GM19023 (cell line): ENCODE measurements at regions not wholly inside any gene's neighbourhood (a gene's known extent, or its start where the extent isn't known, plus 50 kb on each side); places are given as distances from the start of the nearest gene placed in this dataset.
"Not testable (repeated sequence)": the region's sequence is repeated elsewhere in the genome, so short reads cannot be mapped to it uniquely, and the experiment has no call there.

Source experiments
- ATAC-seq: cut with Tn5 transposase; IDR thresholded peaks from one replicate; pipeline ENCODE4 v1.9.1; 2021; ENCODE audit warnings: mild to moderate bottlenecking, moderate library complexity; ENCODE audit not compliant: unreplicated experiment

DNA sequence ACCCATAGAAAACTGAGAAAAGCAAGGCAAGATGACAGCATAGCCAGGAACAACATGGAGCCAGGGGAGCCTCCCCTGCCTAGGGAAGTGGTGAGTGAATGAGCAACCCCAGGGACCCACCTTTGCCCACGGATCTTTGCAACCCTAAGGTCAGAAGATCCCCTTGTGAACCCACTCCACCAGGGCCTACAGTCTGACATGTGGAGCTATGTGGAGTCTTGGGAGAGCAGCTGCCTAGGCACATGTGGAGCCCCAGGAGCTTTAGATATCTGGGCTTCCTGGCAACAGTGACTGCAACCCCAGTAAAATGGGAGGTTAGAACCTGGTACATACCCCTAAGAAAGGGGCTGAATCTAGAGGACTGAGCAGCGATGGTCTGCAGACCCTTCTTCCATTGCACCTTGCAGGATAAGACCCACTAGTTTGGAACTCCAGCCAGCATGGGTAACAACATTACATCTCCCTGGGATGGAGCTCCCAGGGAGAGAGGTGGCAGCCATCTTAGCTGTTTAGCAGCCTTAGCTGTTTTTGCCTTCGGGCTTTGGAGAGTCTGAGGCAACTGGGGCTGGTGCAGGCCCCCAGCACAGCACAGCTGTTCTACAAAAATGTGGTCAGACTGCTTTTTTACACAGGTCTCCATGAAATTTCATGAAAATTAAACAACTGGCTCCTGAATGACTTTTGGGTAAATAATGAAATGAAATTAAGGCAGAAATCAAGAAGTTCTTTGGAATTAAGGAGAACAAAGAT lies 104.7 kb upstream of the TRIM2 start:
- no peak for ATAC-seq

DNA sequence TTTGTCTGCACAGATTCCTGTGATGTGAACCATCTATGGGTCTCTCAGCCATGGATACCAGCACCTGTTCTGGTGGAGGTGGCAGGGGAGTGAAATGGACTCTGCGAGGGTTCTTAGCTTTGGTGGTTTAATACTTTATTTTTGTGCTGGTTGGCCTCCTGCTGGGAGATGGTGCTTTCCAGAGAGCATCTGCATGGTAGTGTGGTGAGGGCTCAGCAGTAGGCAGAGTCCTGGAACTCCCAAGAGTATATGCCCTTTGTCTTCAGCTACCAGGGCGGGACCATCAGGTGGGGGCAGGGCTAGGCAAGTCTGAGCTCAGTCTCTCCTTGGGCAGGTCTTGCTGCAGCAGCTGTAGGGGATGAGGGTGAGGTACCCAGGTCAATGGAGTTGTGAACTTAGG lies 97.5 kb upstream of the TRIM2 start:
- ATAC-seq: not testable (repeated sequence)

DNA sequence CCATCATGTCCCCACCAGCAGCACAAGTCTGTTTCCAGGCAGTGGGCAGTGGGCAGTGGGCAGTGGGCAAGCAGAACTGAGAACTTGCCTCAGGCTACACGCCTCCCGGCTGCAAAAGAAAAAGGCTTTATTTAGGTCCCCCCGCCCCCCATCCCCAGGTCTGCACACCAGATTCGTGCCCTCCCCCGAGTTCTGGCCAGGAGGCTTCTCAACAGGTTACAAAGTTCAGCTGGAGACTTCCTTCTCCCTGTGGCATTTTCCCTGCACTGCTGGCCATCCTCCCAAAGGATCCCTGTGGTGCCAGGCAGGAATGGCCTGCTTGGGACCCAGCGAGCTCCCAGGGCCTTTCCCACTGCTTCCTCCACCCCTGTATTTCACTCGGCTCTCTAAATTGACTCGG lies 97.0 kb upstream of the TRIM2 start:
- no peak for ATAC-seq

DNA sequence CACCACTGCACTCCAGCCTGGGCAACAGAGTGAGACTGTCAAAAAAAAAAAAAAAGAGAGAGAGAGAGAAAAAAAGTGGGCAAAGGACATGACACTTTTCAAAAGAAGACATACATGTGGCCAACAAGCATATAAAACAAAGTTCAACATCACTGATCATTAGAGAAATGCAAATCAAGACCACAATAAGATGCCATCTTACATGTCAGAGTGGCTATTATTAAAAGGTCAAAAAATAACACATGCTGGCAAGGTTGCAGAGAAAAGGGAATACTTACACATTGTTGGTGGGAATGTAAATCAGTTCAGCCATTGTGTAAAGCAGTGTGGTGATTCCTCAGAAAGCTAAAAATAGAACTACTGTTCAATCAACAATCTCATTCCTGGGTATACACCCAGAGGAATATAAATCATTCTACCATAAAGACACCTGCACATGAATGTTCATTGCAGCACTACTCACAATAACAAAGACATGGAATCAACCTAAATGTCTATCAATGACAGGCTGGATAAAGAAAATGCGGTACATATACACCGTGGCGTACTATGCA lies 94.9 kb upstream of the TRIM2 start:
- no peak for ATAC-seq

DNA sequence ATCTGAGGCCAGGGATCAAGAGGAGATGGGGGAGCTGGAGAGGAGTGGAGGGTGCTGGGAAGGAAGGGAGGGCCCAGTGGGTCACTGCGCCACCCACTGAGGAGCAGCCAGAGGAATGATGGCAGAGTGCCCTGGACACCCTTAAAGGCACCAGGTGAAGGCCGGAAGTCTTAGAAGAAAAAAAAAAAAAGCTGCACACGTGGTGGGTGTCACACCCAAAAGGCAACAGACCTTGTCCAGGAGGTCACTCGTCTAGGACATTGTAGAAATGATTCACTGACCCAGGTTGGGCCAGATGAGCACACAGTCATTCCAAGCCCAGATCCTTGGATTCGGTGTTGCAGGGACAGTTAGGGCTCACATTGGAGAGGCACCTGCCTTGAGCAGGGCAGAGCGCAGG lies 93.5 kb upstream of the TRIM2 start:
- ATAC-seq: no peak

DNA sequence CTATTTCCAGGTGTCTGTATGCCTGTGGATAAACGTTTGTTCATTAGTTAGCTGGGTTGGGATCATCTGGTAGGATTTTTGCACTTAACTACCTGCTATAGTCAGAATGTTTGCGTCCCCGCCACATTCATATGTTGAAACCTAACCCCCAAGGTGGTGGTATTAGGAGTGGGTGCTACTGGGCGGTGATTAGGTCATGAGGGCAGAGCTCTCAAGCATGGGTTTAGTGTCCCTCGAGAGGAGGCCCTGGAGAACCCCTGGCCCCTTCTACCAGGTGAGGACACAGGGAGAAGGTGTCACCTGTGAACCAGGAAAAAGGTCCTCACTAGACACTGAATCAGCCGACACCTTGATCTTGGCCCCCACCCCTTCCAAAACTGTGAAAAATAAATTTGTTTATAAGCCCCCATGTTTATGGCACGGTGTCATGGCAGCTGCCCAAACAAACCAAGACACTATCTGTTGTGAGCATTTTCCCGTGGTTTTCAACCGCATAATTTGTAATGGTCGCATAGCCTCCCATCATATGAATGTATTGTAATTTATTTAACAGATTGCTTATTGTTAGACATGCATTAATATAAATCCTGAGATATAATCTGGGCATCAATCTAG lies 92.7 kb upstream of the TRIM2 start:
- no peak for ATAC-seq

DNA sequence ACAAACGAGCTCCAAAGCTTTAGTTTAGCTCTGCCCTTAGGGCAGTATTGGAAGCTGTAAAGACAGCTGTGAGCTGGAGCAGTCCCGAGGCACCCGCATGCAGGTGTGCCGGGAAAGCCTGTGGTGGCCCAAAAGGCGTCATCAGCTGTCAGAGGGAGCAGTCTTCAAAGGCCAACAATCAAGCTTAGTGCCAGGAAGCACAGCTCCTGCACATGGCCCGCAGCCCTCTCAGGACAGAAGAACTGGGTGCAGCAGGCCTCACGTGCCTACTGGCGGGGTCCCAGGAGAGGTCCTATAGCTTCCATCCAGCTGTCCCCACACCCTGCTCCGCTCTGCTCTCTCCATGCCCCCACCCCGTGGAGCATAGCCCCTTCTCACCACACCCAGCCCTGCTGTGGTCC lies 92.2 kb upstream of the TRIM2 start:
- ATAC-seq: no peak

DNA sequence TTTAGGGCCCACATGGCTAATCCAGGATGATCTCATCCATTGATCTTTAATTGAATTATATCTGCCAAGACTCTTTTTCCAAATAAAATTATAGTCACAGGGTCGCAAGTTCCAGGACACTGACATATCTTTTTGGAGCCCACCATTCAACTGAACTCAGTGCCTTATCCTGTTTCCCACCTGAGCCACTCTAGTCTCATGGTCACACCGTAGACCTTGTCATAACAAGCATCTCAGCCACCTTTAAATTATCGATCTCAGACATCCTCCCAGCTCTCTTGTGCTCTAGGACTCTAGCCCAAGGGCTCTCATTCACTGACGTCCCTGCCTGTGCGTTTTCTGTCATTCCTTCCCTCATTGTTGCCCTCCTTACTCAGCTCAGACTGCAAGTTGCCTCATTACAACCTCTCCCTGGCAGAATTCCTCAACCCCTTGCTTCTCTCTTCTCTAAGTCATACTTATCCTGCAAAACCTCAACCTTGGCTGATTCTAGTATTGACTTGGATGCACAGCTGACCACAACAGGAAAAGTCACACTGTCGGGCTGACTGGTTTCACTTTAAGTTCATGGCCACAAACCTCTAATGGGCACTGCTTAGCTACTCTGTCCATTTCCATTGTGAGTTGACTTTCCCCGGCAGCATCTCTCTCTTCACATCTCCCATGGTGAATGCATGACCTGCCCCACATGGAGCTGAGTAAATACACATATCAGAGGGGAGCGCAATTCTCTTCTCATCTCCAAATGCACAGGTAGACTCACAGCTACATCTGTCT lies 91.0 kb upstream of the TRIM2 start:
- no peak for ATAC-seq

DNA sequence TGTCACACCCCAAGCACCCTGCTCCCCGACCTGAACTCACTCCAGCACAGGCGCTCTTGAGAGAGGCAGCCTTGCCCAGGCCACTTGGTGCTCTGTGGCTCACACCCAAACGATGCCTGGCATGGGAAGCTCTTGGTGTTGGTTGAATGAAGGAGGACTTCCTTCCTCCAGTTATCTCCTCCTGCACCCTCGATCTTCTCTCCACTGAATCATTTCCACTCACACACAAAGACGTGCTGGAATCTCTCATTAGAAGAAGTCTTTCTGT lies 90.5 kb upstream of the TRIM2 start:
- ATAC-seq: no peak

DNA sequence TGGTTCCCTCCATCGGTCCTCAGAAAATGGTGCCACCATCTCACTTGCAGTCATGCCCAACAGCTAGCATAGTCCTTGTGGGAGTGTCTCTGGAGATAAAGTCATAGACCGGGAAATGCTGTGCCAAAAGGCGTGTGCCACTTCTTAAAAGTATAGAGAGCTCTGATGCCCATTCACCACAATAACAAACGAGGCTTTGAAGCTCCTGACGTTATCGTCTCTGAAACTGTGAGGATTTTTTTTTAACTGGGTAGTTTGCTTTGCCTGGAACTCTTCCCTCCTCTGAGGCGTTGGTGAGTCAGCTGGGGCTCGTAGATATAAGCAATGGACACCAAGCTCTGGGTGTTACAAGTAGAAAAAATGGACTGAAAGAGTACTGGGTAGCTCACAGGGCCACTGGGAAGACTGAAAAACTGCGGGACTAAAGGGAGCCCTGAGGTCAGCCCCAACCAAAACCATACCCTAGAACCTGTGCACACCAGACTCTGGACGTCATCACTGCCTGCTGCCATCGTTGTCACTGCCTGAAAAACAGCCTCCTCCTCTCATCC lies 89.4 kb upstream of the TRIM2 start:
- no peak for ATAC-seq

DNA sequence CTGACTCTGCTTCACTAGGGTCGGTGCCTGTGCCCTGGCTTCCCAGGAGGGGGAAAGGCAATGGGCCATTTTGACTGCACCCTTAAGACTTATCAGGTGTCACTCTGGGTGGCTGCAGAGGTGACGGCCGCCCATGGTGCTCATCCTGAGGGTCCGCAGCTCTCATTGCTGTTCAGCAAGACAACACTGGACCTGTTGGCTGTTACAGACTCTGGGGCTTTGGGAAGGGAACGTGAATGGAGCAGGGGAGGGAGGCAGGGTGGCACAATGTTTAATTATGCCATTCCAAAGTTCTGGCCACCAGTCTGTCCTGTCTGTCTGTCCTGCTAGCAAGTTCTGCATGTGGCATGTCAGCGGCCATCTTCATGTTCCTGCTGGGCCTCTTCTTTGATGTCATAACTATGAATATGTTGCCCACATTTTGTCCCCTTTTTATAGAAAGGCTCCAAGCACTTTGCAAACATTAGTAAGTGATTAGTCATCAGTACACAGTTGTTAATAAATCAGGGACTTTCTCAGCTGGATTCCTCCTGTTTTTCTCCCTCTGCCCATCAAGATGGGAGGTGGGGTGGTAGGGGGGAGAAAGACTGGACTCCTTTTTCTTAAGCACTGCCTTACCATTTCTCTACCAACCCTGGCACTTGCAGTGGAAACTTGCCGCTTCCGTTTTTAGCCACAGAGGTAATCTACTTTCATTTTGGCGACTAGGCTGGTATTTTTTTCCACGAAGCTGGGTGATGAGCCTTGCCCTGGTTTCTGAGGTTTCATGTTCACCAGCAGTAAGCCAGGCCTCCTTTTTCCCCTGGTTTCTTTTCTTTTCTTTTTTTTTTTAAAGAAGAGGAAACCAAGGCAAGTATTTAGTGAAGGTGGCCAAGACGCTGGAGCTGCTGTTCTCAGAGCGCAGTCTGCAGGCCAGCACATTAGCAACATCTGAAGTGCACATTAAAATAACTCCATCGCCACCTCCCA lies 88.6 kb upstream of the TRIM2 start:
- ATAC-seq: peak; percentile 80

DNA sequence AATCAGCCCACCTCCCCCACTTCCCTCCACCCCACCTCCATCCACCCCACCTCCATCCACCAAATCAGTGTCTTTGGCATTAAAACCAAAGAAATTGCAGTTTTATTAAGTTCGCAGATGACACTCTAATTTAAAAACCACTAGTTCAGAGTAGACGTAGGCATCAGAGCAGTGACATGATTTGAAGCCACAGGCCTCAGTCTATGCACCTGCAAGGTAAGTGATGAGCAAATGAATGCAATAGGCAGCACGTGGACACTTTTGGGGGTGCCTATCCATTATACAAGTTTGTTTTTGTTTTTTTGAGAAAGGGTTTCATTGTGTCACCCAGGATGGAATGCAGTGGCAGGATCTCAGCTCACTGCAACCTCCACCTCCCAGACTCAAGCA lies 88.0 kb upstream of the TRIM2 start:
- no peak for ATAC-seq

DNA sequence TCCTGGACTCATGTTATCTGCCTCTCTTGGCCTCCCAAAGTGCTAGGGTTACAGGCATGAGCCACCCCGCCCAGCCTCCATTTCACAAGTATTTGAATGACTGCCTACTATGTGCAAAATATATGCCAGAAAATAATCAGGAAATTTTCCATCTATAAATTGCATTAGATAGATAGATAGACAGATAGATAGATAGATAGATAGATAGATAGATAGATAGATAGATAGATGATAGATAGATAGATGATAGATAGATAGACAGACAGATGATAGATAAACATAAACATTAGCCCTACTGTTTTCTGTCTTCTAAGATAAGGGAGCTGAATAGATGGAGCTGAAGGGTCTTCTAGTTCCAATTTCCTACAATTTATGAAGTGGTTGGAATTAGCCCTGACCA lies 87.4 kb upstream of the TRIM2 start:
- no peak for ATAC-seq

DNA sequence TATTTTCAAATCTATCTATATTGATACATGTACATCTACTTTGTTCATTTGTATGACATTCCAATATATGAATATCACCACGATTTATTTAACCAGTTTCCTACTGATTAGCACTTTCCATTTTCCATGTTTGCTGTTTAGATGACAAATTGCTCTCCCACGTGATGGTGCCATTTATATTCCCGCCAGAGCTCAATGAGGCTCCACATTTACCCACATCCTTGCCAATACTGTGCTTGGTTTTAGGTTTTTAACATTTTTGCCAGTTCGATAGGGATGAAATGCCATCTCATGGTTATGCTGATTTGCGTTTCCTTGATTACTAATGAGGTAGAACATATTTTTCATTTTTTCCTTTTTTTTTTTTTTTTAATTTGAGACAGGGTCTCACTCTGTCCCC lies 86.7 kb upstream of the TRIM2 start:
- no peak for ATAC-seq

DNA sequence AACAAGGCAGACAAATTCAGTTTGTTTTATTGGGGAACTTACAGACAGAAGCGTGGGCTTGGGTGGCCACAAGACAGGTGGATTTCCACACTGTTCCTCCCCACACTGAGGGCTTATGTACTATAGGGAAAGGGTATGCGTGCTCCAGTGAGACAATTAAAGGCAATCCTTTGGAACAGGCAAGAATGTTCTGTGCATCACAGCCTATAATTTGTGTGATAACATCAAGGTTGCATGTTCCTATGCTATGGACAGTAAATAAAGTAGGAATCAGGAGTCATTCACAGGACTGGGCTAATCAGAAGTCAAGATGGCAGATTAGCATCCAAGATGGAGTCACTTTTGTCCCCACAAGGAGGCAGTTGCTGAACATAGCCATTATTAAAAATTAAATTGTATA lies 84.6 kb upstream of the TRIM2 start:
- ATAC-seq: no peak

DNA sequence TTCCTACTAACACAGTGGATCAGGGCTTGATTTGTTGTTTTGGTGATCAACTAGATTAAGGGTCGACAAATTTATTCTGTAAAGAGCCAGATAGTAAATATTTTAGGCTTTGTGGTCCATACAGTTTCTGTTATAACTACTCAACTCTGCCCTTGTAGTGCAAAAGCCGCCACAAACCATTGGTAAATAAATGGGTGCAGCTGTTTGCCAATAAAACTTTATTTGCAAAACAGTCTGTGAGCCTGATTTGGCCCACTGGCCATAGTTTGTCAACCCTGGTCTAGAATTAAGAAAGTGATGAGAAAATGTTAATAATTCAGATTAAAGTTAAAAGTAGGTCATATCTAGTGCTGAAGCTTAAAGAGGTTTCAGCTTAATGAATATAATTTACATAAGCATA lies 84.0 kb upstream of the TRIM2 start:
- ATAC-seq: no peak

DNA sequence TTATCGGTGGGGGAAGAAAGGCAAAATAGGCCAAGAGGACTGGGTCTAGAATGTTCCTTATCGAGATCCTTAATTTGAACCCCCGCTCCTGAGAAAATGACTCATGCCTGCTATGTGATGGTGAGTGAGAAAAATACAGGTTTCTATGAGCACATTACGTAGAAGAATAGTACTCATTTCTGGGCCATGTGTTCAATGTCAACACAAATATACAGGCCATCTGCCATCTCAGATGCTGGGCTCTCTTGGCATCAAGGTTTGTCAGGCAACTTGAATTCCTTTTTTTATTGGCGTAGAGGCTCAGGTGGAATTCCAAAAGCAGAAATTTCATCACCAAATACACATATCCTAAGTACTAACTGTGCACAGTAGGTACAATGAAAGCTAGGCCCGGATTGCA lies 81.4 kb upstream of the TRIM2 start:
- no peak for ATAC-seq

DNA sequence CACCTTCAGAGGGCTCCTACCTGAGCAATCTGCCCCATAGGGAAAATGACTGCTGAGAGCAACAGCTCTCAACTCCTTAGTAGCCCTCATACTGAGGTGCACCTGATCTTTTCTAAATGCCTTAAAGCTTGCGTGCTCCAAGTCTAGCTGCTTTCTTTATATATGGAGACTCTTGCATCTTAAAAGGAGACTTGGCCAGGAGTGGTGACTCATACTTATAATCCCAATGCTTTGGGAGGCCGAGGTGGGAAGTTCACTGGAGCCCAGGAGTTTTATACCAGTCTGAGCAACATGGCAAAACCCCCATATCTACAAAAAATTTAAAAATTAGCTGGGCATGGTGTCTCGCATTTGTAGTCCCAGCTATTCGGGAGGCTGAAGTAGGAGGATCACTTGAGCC lies 78.1 kb upstream of the TRIM2 start:
- ATAC-seq: no peak

DNA sequence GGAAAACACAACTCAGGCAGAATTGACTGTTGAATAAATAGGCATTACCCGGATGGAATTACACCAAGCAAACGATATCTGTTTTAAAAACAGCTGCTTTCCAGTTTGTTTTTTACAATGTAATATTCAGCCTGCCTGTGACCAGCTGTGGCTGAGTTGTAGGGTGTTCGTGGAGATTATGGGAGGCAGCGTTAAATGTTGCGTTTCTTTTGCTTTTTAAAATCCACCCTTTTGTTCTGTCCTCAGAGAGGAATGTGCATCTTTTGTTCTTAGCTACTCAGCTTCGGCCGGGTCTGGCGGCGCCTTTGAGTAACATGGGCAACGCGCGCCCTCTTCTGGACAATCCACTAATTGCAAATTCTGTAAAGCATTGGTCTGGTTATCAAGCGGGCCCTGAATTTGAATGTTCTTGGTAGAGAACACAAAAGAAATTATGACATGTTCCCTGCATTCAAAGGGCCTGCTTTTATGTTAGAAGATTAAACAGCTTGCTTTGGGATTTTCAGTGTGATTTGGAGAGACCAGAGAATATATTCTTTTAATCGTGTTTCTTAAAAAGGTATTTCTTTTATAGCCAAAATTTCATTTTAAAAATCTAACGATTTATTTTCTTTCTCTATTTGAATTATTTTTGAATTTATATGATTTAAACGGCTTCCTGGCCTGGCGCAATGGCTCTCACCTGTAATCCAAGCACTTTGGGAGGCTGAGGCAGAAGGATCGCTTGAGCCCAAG lies 76.3 kb upstream of the TRIM2 start:
- ATAC-seq: peak; percentile 80

DNA sequence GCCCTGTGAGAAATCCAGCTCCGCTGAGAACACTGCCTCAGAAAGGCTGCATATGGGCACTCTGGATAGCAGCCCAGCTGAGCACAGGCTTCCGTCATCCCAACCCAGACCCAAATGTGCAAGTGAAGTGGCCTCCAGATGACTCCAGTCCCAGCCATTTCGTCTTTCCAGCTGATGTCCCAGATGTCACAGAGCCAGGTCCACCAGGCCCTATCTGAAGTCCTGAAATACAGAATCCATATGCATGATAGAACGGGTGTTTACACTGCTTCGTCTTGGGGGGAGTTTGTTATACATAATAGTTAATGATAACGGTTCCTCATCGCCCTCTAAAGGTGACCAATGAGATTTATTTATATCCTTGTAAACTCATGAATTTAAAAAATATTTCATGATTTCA lies 72.6 kb upstream of the TRIM2 start:
- ATAC-seq: no peak
